MM.1S (cell line): ENCODE measurements at regions not wholly inside any gene's neighbourhood (a gene's known extent, or its start where the extent isn't known, plus 50 kb on each side); places are given as distances from the start of the nearest gene placed in this dataset.
"Not testable (repeated sequence)": the region's sequence is repeated elsewhere in the genome, so short reads cannot be mapped to it uniquely, and the experiment has no call there.

Experiments
- DNase-seq: peaks from one replicate; pipeline ENCODE4 v3.0.0-alpha.2; 2015
- H2AFZ ChIP-seq: fragments of 300-600 bp; sonication (generic); 2 replicates; pipeline ENCODE4 v1.6.0; 2016; ENCODE audit warnings: antibody characterized with exemption, low read length
- H3F3A ChIP-seq: fragments of 300-600 bp; sonication (generic); 2 replicates; pipeline ENCODE4 v1.6.1; 2016; ENCODE audit warnings: mild to moderate bottlenecking, antibody characterized with exemption, low read length, moderate library complexity, mixed read lengths; ENCODE audit not compliant: insufficient read depth
- H3K27ac ChIP-seq: fragments of 300-600 bp; sonication (generic); 2 replicates; pipeline ENCODE4 v1.5.1; 2016; ENCODE audit warnings: mild to moderate bottlenecking, low read length
- H3K27me3 ChIP-seq: fragments of 300-600 bp; sonication (generic); replicated peaks from 2 replicates; pipeline ENCODE4 v1.6.0; 2016; ENCODE audit warnings: low read length; ENCODE audit not compliant: insufficient read depth
- H3K36me3 ChIP-seq: fragments of 300-600 bp; sonication (generic); replicated peaks from 2 replicates; pipeline ENCODE4 v1.6.1; 2016; ENCODE audit warnings: mild to moderate bottlenecking, low read length, mixed read lengths; ENCODE audit not compliant: insufficient read depth
- H3K4me1 ChIP-seq: fragments of 300-600 bp; sonication (generic); 2 replicates; pipeline ENCODE4 v1.6.1; 2016; ENCODE audit warnings: low read length, mixed read lengths
- H3K4me2 ChIP-seq: fragments of 300-600 bp; sonication (generic); 2 replicates; pipeline ENCODE4 v1.6.0; 2016; ENCODE audit warnings: low read depth, low read length
- H3K4me3 ChIP-seq: fragments of 300-600 bp; sonication (generic); 2 replicates; pipeline ENCODE4 v1.5.1; 2016; ENCODE audit warnings: low read length, mixed read lengths
- H3K79me2 ChIP-seq: fragments of 300-600 bp; sonication (generic); 2 replicates; pipeline ENCODE4 v1.6.1; 2016; ENCODE audit warnings: mixed run types, low read length, mixed read lengths
- H3K9ac ChIP-seq: fragments of 300-600 bp; sonication (generic); 2 replicates; pipeline ENCODE4 v1.6.1; 2016; ENCODE audit warnings: low read length, mixed read lengths
- H3K9me2 ChIP-seq: fragments of 300-600 bp; sonication (generic); replicated peaks from 2 replicates; pipeline ENCODE4 v1.6.1; 2016; ENCODE audit warnings: mild to moderate bottlenecking, low read length, mixed read lengths; ENCODE audit not compliant: insufficient read depth
- H3K9me3 ChIP-seq: fragments of 300-600 bp; sonication (generic); replicated peaks from 2 replicates; pipeline ENCODE4 v1.6.1; 2016; ENCODE audit warnings: mild to moderate bottlenecking, low read length, mixed read lengths; ENCODE audit not compliant: insufficient read depth
- H4K20me1 ChIP-seq: fragments of 300-600 bp; sonication (generic); 2 replicates; pipeline ENCODE4 v1.6.1; 2016; ENCODE audit warnings: mild to moderate bottlenecking, low read length, moderate library complexity, mixed read lengths; ENCODE audit not compliant: insufficient read depth
- EZH2 ChIP-seq: fragments of 300-600 bp; sonication (generic); optimal IDR thresholded peaks from 2 replicates; pipeline ENCODE3; 2017; ENCODE audit warnings: low read depth, mild to moderate bottlenecking, antibody characterized with exemption, low read length, mixed read lengths
- EZH2phosphoT487 ChIP-seq: fragments of 300-600 bp; sonication (generic); IDR thresholded peaks from 2 replicates; pipeline ENCODE4 v1.6.1; 2018; ENCODE audit warnings: antibody characterized with exemption, low read length
- TF ChIP-seq, protein P1 (sequence below): fragments of 300-600 bp; sonication (generic); IDR thresholded peaks from 2 replicates; pipeline ENCODE4 v1.5.1; 2016; ENCODE audit warnings: antibody characterized with exemption, low read length, mixed read lengths

DNA sequence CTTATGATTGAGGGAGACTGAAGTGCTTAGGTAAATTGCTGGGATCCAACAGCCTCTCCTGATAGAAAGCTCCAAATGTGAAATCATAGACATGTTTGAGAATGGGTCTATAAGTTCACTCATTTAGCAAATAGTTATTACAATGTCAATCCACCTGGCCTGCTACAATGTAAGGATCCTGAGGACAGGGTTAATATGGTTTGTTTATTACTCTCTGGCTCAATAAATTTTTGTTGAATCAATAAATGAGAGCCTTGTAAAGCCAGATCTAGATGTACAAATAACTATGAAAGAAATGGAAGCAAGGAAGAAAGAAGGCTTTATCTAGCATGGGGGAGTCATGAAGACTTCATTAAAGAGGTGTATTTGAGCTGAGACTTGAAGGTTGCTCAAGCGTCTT is 165.6 kb upstream of the IGF1 start:
- no peak overlapping the region for H3K9ac ChIP-seq
- peaks cover 5% of the 10 kb centered on the region; the same call in 1 of the 2 replicates for H3K4me1 ChIP-seq
- no peak overlapping the region for H2AFZ ChIP-seq
- no peak overlapping the region for H3K4me2 ChIP-seq
- H3K27me3 ChIP-seq, result no peaks in the 10 kb centered on the region
- TF ChIP-seq, protein P1, sequence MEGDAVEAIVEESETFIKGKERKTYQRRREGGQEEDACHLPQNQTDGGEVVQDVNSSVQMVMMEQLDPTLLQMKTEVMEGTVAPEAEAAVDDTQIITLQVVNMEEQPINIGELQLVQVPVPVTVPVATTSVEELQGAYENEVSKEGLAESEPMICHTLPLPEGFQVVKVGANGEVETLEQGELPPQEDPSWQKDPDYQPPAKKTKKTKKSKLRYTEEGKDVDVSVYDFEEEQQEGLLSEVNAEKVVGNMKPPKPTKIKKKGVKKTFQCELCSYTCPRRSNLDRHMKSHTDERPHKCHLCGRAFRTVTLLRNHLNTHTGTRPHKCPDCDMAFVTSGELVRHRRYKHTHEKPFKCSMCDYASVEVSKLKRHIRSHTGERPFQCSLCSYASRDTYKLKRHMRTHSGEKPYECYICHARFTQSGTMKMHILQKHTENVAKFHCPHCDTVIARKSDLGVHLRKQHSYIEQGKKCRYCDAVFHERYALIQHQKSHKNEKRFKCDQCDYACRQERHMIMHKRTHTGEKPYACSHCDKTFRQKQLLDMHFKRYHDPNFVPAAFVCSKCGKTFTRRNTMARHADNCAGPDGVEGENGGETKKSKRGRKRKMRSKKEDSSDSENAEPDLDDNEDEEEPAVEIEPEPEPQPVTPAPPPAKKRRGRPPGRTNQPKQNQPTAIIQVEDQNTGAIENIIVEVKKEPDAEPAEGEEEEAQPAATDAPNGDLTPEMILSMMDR, result no peak
- no peak for TF ChIP-seq EZH2
- TF ChIP-seq EZH2phosphoT487, result no peak
- no peaks in the 10 kb centered on the region for H3K36me3 ChIP-seq
- H3K27ac ChIP-seq, result no peak overlapping the region
- no peaks in the 10 kb centered on the region for H3K9me2 ChIP-seq
- no peak for DNase-seq
- H4K20me1 ChIP-seq, result no peaks in the 10 kb centered on the region
- no peaks in the 10 kb centered on the region for H3K9me3 ChIP-seq
- no peaks in the 10 kb centered on the region for H3K79me2 ChIP-seq
- no peaks in the 10 kb centered on the region for H3F3A ChIP-seq
- H3K4me3 ChIP-seq, result no peak overlapping the region

- peaks cover 12% of the 10 kb centered on the region; the same call in 1 of the 2 replicates for H3K4me1 ChIP-seq
- no peaks in the 10 kb centered on the region for H3K79me2 ChIP-seq
- H3F3A ChIP-seq, result 0 out of 2 replicates have a peak, but pooled peaks cover 6% of the 10 kb centered on the region
- H4K20me1 ChIP-seq, result no peaks in the 10 kb centered on the region
- no peak for DNase-seq
- no peak overlapping the region for H2AFZ ChIP-seq
- H3K9ac ChIP-seq, result no peak overlapping the region
- no peak overlapping the region for H3K4me2 ChIP-seq
- H3K9me2 ChIP-seq, result no peaks in the 10 kb centered on the region
- TF ChIP-seq EZH2 (no peak), EZH2phosphoT487 (no peak)
- TF ChIP-seq, protein P1, result no peak
- H3K36me3 ChIP-seq, result no peaks in the 10 kb centered on the region
- no peak overlapping the region for H3K4me3 ChIP-seq
- H3K27me3 ChIP-seq, result no peaks in the 10 kb centered on the region
- no peak overlapping the region for H3K27ac ChIP-seq
- H3K9me3 ChIP-seq, result no peaks in the 10 kb centered on the region
These were observed 163.7 kb upstream of the IGF1 start for GRCh38 chr12:102643879-102644575.

GRCh38 chr12:102642199-102642598 is 161.8 kb upstream of the IGF1 start:
- H3K36me3 ChIP-seq, result no peaks in the 10 kb centered on the region
- H3K4me2 ChIP-seq, result no peak overlapping the region
- DNase-seq, result no peak
- H3K9ac ChIP-seq, result no peak overlapping the region
- no peak overlapping the region for H3K27ac ChIP-seq
- no peaks in the 10 kb centered on the region for H4K20me1 ChIP-seq
- H3K4me3 ChIP-seq, result no peak overlapping the region
- H3K79me2 ChIP-seq, result no peaks in the 10 kb centered on the region
- 0 out of 2 replicates have a peak, but pooled peaks cover 6% of the 10 kb centered on the region for H3F3A ChIP-seq
- H3K27me3 ChIP-seq, result no peaks in the 10 kb centered on the region
- TF ChIP-seq EZH2phosphoT487, result no peak
- TF ChIP-seq EZH2, result no peak
- TF ChIP-seq, protein P1, result no peak
- H3K9me3 ChIP-seq, result no peaks in the 10 kb centered on the region
- H3K9me2 ChIP-seq, result no peaks in the 10 kb centered on the region
- H2AFZ ChIP-seq, result no peak overlapping the region
- peaks cover 12% of the 10 kb centered on the region; the same call in 1 of the 2 replicates for H3K4me1 ChIP-seq

GRCh38 chr12:102640658-102641057 is 160.3 kb upstream of the IGF1 start:
- not testable (repeated sequence) for H4K20me1 ChIP-seq, H2AFZ ChIP-seq, H3K9me3 ChIP-seq, H3K4me2 ChIP-seq, H3K36me3 ChIP-seq, H3K27me3 ChIP-seq, H3K79me2 ChIP-seq, H3K4me3 ChIP-seq, H3K9ac ChIP-seq, H3F3A ChIP-seq, H3K9me2 ChIP-seq
- Histone ChIP-seq H3K4me1 (peaks cover 12% of the 10 kb centered on the region; the same call in 1 of the 2 replicates), H3K27ac (peak overlapping the region; percentile 21; the same call in 1 of the 2 replicates)
- peak; percentile 65 for DNase-seq
